Urothelium cell line (cell line): ENCODE measurements at regions not wholly inside any gene's neighbourhood (a gene's known extent, or its start where the extent isn't known, plus 50 kb on each side); places are given as distances from the start of the nearest gene placed in this dataset.

Experiments
- DNase-seq: peaks from one replicate; pipeline ENCODE4 v3.0.0; 2011; ENCODE audit warnings: low spot score, mixed read lengths
- FAIRE-seq: peaks from 2 replicates; lab custom pipeline; 2011; peaks lifted over from hg19 to GRCh38; lab: Jason Lieb, UNC

- FAIRE-seq (no peak), DNase-seq (no peak)
These were observed 99.4 kb upstream of the VGLL2 start for GRCh38 chr6:117165911-117166499.

- peak; percentile 78 for DNase-seq
- no peak for FAIRE-seq
These were observed 97.7 kb upstream of the VGLL2 start for GRCh38 chr6:117167520-117168271.

- FAIRE-seq (no peak), DNase-seq (no peak)
These were observed 96.9 kb upstream of the VGLL2 start for GRCh38 chr6:117168296-117169063.

- DNase-seq (no peak), FAIRE-seq (no peak)
These were observed 96.2 kb upstream of the VGLL2 start for GRCh38 chr6:117169064-117169665.

- no peak for FAIRE-seq
- peak; percentile 14 for DNase-seq
These were observed 95.5 kb upstream of the VGLL2 start for GRCh38 chr6:117169781-117170281.

GRCh38 chr6:117174835-117175360 is 90.5 kb upstream of the VGLL2 start:
- DNase-seq (no peak), FAIRE-seq (no peak)

GRCh38 chr6:117188627-117189201 is 76.6 kb upstream of the VGLL2 start:
- FAIRE-seq = no peak
- no peak for DNase-seq

GRCh38 chr6:117191009-117191408 is 74.3 kb upstream of the VGLL2 start:
- DNase-seq = no peak
- FAIRE-seq = no peak

GRCh38 chr6:117191448-117191847 is 73.9 kb upstream of the VGLL2 start:
- FAIRE-seq (no peak), DNase-seq (no peak)

- FAIRE-seq (no peak), DNase-seq (no peak)
These were observed 71.1 kb upstream of the VGLL2 start for GRCh38 chr6:117194271-117194670.

- DNase-seq (no peak), FAIRE-seq (no peak)
These were observed 70.4 kb upstream of the VGLL2 start for GRCh38 chr6:117194978-117195377.

- no peak for FAIRE-seq
- DNase-seq = no peak
These were observed 69.6 kb upstream of the VGLL2 start for GRCh38 chr6:117195728-117196127.

- no peak for DNase-seq
- no peak for FAIRE-seq
These were observed 65.3 kb upstream of the VGLL2 start for GRCh38 chr6:117200067-117200466.

- FAIRE-seq = no peak
These were observed 60.5 kb upstream of the VGLL2 start for GRCh38 chr6:117204903-117205302.

GRCh38 chr6:117205876-117206275 is 59.5 kb upstream of the VGLL2 start:
- no peak for FAIRE-seq
- DNase-seq = no peak

More at GRCh38 chr6:117204903-117205302, 60.5 kb upstream of the VGLL2 start:
- no peak for DNase-seq

- FAIRE-seq = no peak
- no peak for DNase-seq
These were observed 58.8 kb upstream of the VGLL2 start for GRCh38 chr6:117206522-117206921.

GRCh38 chr6:117206944-117207687 is 58.2 kb upstream of the VGLL2 start:
- DNase-seq = peak; percentile 59
- no peak for FAIRE-seq

GRCh38 chr6:117210279-117210678 is 55.1 kb upstream of the VGLL2 start:
- DNase-seq (no peak), FAIRE-seq (no peak)

GRCh38 chr6:117215353-117216090 is 49.8 kb upstream of the VGLL2 start:
- DNase-seq (no peak), FAIRE-seq (no peak)
